NOMO-1 treated with dmso at 0.1 percent for 144 hours (cell line): ENCODE measurements at regions not wholly inside any gene's neighbourhood (a gene's known extent, or its start where the extent isn't known, plus 50 kb on each side); places are given as distances from the start of the nearest gene placed in this dataset.

ENCODE experiments used
- DNase-seq: peaks from one replicate; lab custom pipeline; 2025; ENCODE audit not compliant: unreplicated experiment; lab: John Stamatoyannopoulos, UW

GRCh38 chr11:129324533-129325175 is 51.0 kb upstream of the BARX2 start:
- no peak for DNase-seq

GRCh38 chr11:129323896-129324502 is 51.6 kb upstream of the BARX2 start:
- DNase-seq, result peak; percentile 90

GRCh38 chr11:129322941-129323340 is 52.7 kb upstream of the BARX2 start:
- DNase-seq, result no peak

GRCh38 chr11:129321076-129321475 is 54.6 kb upstream of the BARX2 start:
- DNase-seq, result no peak

GRCh38 chr11:129320494-129320893 is 55.2 kb upstream of the BARX2 start:
- no peak for DNase-seq

- DNase-seq, result no peak
These were observed 55.9 kb upstream of the BARX2 start for GRCh38 chr11:129319751-129320150.

GRCh38 chr11:129319201-129319600 is 56.4 kb upstream of the BARX2 start:
- DNase-seq, result no peak

- DNase-seq, result no peak
These were observed 58.1 kb upstream of the BARX2 start for GRCh38 chr11:129317571-129317970.

GRCh38 chr11:129316781-129317180 is 58.9 kb upstream of the BARX2 start:
- DNase-seq, result no peak

GRCh38 chr11:129315781-129316579 is 59.7 kb upstream of the BARX2 start:
- DNase-seq, result no peak

- DNase-seq, result peak; percentile 61
These were observed 61.3 kb upstream of the BARX2 start for GRCh38 chr11:129314371-129314770.

- no peak for DNase-seq
These were observed 61.9 kb upstream of the BARX2 start for GRCh38 chr11:129313541-129314297.

GRCh38 chr11:129312730-129313503 is 62.7 kb upstream of the BARX2 start:
- DNase-seq, result no peak

GRCh38 chr11:129308241-129308865 is 67.3 kb upstream of the BARX2 start:
- DNase-seq, result no peak

GRCh38 chr11:129307162-129307561 is 68.5 kb upstream of the BARX2 start:
- DNase-seq, result no peak

- no peak for DNase-seq
These were observed 73.1 kb upstream of the BARX2 start for GRCh38 chr11:129302386-129303101.

- DNase-seq, result no peak
These were observed 75.5 kb upstream of the BARX2 start for GRCh38 chr11:129300099-129300498.

- DNase-seq, result no peak
These were observed 76.7 kb upstream of the BARX2 start for GRCh38 chr11:129298988-129299387.

GRCh38 chr11:129295746-129296145 is 79.9 kb upstream of the BARX2 start:
- no peak for DNase-seq

GRCh38 chr11:129292771-129293170 is 82.9 kb upstream of the BARX2 start:
- DNase-seq, result no peak
